ENCODE measurements at regions not wholly inside any gene's neighbourhood (a gene's known extent, or its start where the extent isn't known, plus 50 kb on each side); places are given as distances from the start of the nearest gene placed in this dataset.

GRCh38 chr11:80477178-80477577, 1036.3 kb upstream of the TENM4 start:
- TF ChIP-seq CTCF (IDR thresholded peaks at IDR 0.05; ENCODE audit: poor library complexity) (no peak), EZH2 (IDR thresholded peaks at IDR 0.05; ENCODE audit: borderline replicate concordance) (no peak)
